A204.1 (cell line): ENCODE measurements at regions not wholly inside any gene's neighbourhood (a gene's known extent, or its start where the extent isn't known, plus 50 kb on each side); places are given as distances from the start of the nearest gene placed in this dataset.
"Not testable (repeated sequence)": the region's sequence is repeated elsewhere in the genome, so short reads cannot be mapped to it uniquely, and the experiment has no call there.

Experiments used
- FAIRE-seq: peaks from 2 replicates; lab custom pipeline; 2012; peaks lifted over from hg19 to GRCh38; lab: Jason Lieb, UNC

DNA sequence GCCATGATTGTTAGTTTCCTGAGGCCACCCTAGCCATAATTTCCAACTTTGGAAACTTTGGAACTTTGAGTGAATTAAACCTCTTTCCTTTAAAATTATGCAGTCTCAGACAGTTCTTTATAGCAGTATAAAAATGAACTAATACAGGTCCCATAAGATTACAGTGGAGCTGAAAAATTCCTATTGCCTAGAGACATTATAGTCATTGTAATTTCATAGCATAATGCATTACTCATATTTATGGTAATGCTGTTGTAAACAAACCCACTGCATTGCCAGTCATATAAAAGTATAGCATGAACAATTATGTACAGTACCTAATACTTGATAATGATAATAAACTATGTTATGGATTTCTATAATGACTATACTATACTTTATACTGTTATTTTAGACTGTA is 88.0 kb upstream of the TMEM229A start:
- FAIRE-seq = no peak

DNA sequence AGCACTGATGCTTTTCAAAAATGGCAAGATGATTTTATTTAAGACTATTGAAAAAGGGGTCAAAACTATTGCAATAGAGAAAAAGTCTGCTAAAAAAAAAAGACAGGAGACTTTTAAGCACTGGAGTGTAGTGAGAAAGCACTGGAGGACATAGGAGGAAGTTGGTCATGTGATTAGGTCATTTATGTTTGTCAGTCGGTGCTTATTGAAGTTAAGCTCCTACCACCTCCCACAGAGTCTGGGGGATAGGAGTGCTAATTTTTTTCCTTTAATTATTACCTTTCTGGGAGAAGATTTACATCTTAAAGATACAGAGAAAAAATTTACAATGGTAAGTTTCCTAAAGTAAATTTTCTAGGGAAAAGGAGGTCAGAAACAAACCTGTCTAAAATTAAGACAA is 80.2 kb upstream of the TMEM229A start:
- no peak for FAIRE-seq

DNA sequence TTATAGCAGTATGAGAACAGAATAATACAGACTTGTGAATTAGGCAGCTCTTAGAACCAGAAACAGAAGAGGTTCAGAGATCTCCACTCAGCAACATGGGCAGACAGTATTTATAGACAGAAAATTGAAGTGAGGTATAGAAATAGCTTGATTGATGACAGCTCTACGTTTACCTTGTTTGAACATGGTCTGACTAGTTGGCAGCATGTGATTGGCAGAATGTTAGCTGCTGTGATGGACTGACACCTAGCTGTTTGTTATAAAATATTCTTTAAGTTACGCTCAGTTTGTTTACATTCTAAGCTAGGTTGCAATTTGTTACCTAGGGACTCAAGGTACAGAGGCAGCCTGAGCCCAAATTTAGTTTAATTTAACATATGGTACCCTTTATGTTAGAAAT is 73.7 kb upstream of the TMEM229A start:
- FAIRE-seq = no peak

DNA sequence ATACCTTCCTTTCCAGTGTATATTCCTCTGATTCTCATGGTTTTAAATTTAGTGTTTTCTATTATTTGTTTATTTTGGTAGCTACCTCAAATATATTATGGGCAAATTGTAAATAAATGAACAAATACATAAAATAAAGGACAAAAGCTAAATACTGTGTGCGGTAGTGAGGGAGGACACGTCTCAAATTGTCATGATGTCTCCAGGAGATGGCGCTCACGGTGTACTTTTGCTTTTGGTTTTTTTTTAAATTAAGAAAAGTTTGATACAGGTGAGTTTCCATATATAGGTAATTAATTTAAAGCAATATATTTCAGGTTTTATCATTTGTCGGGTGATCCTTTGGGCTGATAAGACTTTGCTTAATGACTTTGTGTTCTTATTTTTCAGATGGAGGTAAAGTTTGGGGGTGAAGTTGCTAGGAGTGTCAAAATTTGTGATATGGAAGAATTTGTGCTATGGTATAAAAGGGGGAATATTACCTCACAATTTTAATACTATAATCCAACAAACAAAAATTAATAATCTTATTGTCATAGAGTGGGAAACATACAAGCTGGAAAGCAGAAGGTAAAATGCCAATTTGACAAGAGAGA is 68.4 kb upstream of the TMEM229A start:
- FAIRE-seq = peak; percentile 89

DNA sequence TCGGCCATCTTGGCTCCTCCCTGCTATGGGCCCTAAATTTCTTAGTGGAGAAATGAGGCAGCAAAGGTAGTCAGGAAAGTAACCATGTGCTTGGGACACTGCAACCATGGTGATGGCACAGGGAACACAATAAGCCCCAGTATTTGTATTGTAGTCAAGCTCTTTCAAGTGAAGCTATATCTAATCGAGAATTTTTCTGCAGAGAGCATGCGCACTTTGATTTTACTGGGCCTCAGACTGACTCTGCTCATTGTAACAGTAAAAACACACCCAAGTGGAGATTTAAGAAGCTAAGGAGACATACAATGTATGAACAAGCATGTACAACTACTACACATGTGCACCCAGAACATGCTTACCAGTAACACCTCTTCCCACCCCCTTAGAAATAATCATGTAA is 67.3 kb upstream of the TMEM229A start:
- FAIRE-seq = no peak

DNA sequence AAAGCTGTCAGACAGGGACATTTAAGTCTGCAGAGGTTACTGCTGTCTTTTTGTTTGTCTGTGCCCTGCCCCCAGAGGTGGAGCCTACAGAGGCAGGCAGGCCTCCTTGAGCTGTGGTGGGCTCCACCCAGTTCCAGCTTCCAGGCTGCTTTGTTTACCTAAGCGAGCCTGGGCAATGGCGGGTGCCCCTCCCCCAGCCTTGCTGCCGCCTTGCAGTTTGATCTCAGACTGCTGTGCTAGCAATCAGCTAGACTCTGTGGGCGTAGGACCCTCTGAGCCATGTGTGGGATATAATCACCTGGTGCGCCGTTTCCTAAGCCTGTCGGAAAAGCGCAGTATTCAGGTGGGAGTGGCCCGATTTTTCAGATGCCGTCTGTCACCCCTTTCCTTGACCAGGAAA is 66.7 kb upstream of the TMEM229A start:
- FAIRE-seq = not testable (repeated sequence)

DNA sequence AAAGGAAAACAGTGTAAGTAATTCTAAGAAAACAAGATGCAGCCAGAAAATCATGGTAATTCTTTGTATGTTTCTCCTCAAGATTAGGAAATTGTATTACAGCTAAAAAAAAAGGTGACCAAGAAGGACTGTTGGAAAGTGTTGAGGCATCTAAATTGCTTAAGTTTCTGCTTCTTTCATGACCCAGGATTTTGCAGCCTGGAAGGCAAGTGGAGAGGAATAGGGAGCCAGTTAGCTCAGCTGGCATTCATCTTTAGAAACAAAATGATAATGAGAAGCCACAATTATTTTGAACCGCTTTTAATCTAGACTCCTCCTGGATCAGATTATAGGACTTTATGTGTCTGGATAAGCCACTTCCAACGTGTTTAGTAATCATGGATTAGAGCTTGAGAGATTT is 56.8 kb upstream of the TMEM229A start:
- FAIRE-seq = no peak

DNA sequence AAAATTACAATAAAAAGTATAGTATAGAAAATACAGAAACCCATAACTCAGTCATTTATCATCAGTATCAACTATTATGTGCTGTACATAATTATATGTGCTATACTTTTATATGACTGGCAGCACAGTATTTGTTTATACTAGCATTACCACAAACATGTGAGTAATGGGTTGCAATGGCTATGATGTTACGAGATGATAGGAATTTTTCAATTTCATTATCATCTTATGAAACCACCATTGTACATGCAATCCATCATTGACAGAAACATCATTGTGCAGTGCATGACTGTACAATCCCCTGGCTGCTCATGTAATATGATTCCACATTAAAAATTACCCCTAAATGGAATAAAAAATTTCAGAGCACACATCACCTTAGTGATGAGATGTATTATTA is 55.7 kb upstream of the TMEM229A start:
- FAIRE-seq = no peak

DNA sequence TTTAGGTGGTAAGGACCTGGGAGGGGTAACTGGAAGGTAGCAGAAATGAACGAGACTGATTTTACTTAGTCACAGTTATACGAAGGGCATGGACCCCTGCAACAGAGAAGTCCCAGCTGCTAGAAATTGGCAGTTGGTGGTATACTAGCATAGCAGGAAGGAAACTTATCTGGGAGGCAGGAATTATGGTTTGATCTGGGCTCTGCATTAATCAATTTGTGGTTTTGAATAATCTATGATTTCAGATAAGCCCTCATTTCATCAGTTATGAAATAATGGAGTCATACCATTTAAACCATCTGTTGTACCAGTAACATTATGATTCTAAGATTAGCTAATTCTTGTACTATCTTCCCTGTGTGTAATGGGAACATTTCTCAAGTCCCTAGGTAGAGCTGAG is 54.0 kb upstream of the TMEM229A start:
- FAIRE-seq = no peak

DNA sequence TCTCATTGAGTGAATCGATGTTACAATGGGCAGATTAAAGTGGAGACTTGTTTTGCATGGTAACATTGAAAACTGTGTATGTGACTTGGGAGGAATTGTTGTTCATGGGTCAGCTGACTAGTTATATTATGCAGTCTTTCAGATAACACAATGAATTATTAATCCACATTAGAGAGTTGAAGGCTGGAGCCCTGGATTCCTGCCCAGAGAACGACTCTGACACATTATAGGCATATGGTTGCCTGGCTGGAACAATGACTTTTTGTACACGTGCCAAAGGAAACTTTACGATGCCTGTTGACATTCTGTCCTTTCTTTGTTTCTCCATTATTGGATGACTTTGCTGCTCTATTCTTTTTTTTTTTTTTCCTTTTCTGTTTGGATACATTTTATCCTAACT is 52.3 kb upstream of the TMEM229A start:
- FAIRE-seq = no peak

DNA sequence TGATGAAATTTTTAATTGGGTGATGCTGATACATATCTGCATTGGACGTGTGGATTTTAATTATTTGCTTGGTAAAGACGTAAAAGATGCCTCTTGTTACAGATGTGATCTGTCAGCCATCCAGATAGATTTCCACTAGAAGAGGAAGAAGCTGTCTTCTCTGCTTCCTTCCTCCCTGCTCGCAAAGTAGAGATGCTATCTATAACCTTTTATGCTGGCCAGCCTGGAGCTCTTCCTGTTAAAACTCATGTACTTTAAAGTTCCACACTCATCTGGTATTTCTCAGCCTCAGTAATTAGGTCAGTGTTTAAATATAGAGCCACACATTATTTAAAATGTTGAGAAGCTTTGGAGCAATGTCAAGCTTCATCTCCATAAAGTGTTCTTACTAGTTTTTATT is 51.2 kb upstream of the TMEM229A start:
- no peak for FAIRE-seq
